Liver (tissue), 8 donors: ENCODE measurements at regions not wholly inside any gene's neighbourhood (a gene's known extent, or its start where the extent isn't known, plus 50 kb on each side); places are given as distances from the start of the nearest gene placed in this dataset.

ENCODE experiments used
- DNase-seq: peaks from one replicate; pipeline ENCODE4 v3.0.0-alpha.2; 2017; ENCODE audit warnings: low spot score
- H3K27ac ChIP-seq, 2 donors: one replicate each; pipeline ENCODE4 v1.7.0; 2013; ENCODE audit warnings: inconsistent platforms in 2 of 2, low read length in 2 of 2, control low read depth in 1 of 2, low read depth in 1 of 2, mild to moderate bottlenecking in 1 of 2
- H3K27me3 ChIP-seq, 4 donors: one replicate each; pipeline versions ENCODE4 v1.6.1 to v1.7.0; 2013; ENCODE audit warnings: low read length in 3 of 4, inconsistent platforms in 1 of 4, mild to moderate bottlenecking in 1 of 4, moderate library complexity in 1 of 4; ENCODE audit not compliant: control insufficient read depth in 4 of 4, insufficient read depth in 4 of 4
- H3K36me3 ChIP-seq, 4 donors: one replicate each; pipeline versions ENCODE4 v1.6.1 to v1.7.0; 2013; ENCODE audit warnings: low read length in 3 of 4, mild to moderate bottlenecking in 3 of 4, low read depth in 1 of 4, moderate library complexity in 1 of 4; ENCODE audit not compliant: control insufficient read depth in 4 of 4, insufficient read depth in 3 of 4
- H3K4me1 ChIP-seq, 4 donors: one replicate each; pipeline versions ENCODE4 v1.6.1 to v1.7.0; 2013; ENCODE audit warnings: low read length in 3 of 4, mild to moderate bottlenecking in 3 of 4, moderate library complexity in 1 of 4; ENCODE audit not compliant: control insufficient read depth in 4 of 4, insufficient read depth in 4 of 4
- H3K4me3 ChIP-seq, 3 donors: one replicate each; pipeline versions ENCODE4 v1.6.1 to v1.7.0; 2013; ENCODE audit warnings: low read length in 3 of 3, control low read depth in 1 of 3, low read depth in 1 of 3, mild to moderate bottlenecking in 1 of 3
- H3K9ac ChIP-seq, 2 donors: one replicate each; pipeline ENCODE4 v1.7.0; 2013; ENCODE audit warnings: low read length in 2 of 2, mild to moderate bottlenecking in 2 of 2, moderate library complexity in 2 of 2, control low read depth in 1 of 2, low read depth in 1 of 2
- H3K9me3 ChIP-seq, 4 donors: one replicate each; pipeline versions ENCODE4 v1.6.1 to v1.7.0; 2013; ENCODE audit warnings: low read length in 3 of 4; ENCODE audit not compliant: control insufficient read depth in 4 of 4
- EGR1 ChIP-seq, 2 donors: IDR thresholded peaks; 2 replicates each; pipeline ENCODE4 v1.6.1; 2016 to 2018; ENCODE audit warnings: antibody characterized with exemption in 2 of 2, low read depth in 2 of 2
- FOXA1 ChIP-seq: IDR thresholded peaks from 2 replicates; pipeline ENCODE4 v1.6.1; 2016; ENCODE audit warnings: antibody characterized with exemption
- FOXA2 ChIP-seq: IDR thresholded peaks from 2 replicates; pipeline ENCODE4 v1.6.1; 2016; ENCODE audit warnings: antibody characterized with exemption
- GABPA ChIP-seq, 2 donors: IDR thresholded peaks in 1 of 2; conservative IDR thresholded peaks in 1 of 2; 2 replicates each; pipeline ENCODE4 v1.6.1; 2016; ENCODE audit warnings: antibody characterized with exemption in 2 of 2, mild to moderate bottlenecking in 1 of 2, moderate library complexity in 1 of 2
- HNF4G ChIP-seq: IDR thresholded peaks from 2 replicates; pipeline ENCODE4 v1.6.1; 2016; ENCODE audit warnings: antibody characterized with exemption
- JUND ChIP-seq, 2 donors: IDR thresholded peaks; 2 replicates each; pipeline ENCODE4 v1.6.1; 2016; ENCODE audit warnings: antibody characterized with exemption in 2 of 2
- NR2F2 ChIP-seq: IDR thresholded peaks from 2 replicates; pipeline ENCODE4 v1.6.1; 2016; ENCODE audit warnings: antibody characterized with exemption
- RAD21 ChIP-seq, 2 donors: IDR thresholded peaks; 2 replicates each; pipeline ENCODE4 v1.6.1; 2016; ENCODE audit warnings: antibody characterized with exemption in 2 of 2, mild to moderate bottlenecking in 2 of 2
- RXRA ChIP-seq, 2 donors: IDR thresholded peaks; 2 replicates each; pipeline ENCODE4 v1.6.1; 2017 to 2018; ENCODE audit warnings: antibody characterized with exemption in 2 of 2, mild to moderate bottlenecking in 1 of 2
- TAF1 ChIP-seq: conservative IDR thresholded peaks from 2 replicates; pipeline ENCODE4 v1.6.1; 2016; ENCODE audit warnings: antibody characterized with exemption, mild to moderate bottlenecking
- YY1 ChIP-seq: IDR thresholded peaks from 2 replicates; pipeline ENCODE4 v1.6.1; 2016; ENCODE audit warnings: antibody characterized with exemption, mild to moderate bottlenecking
- WGBS: extraction: QIAGEN DNeasy Blood & Tissue Kit; methylation state at CpG from one replicate; pipeline ENCODE4 v1.1.7; 2013; 5-methylcytosine and 5-hydroxymethylcytosine counted together
- TF ChIP-seq, protein P1 (sequence below): IDR thresholded peaks from 2 replicates; pipeline ENCODE4 v1.6.1; 2016; ENCODE audit warnings: antibody characterized with exemption, mild to moderate bottlenecking
- TF ChIP-seq, protein P2 (sequence below): IDR thresholded peaks from 2 replicates; pipeline ENCODE4 v1.6.1; 2016; ENCODE audit warnings: antibody characterized with exemption
- TF ChIP-seq, protein P3 (sequence below): IDR thresholded peaks from 2 replicates; pipeline ENCODE4 v1.6.1; 2016; ENCODE audit warnings: antibody characterized with exemption
- TF ChIP-seq, protein P4 (sequence below): IDR thresholded peaks from 2 replicates; pipeline ENCODE4 v1.6.1; 2016; ENCODE audit warnings: antibody characterized with exemption
- TF ChIP-seq, protein P5 (sequence below): fragments of 150-350 bp; IDR thresholded peaks from 2 replicates; pipeline ENCODE4 v1.5.1; 2017; ENCODE audit warnings: improper control_type of control experiment, low read depth, low read length; ENCODE audit not compliant: missing input control
- donor health status: healthy.
- donor health status: healthy.
- donor health status: healthy.
- donor health status: healthy.
- donor health status: healthy.

DNA sequence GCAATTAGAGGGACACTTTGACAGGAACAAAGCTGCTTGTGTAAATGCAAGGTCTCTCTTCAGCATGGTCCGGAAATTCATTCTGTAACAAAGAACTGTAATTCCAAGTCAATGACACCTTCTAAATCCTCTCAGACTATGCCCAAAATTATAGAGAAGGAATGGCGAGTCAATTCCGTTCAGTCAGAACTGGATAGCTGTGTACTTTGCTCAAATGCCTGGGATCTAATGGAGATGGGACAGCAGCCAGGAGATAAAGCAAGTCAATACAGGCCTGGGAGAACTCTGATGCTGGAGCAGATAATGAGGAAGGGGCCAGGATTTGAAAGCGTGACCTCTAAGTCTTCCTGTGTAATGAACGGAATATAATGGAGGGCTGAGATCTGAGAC is 96.4 kb upstream of the SPRY4 start (continued):
- TF ChIP-seq, protein P1, sequence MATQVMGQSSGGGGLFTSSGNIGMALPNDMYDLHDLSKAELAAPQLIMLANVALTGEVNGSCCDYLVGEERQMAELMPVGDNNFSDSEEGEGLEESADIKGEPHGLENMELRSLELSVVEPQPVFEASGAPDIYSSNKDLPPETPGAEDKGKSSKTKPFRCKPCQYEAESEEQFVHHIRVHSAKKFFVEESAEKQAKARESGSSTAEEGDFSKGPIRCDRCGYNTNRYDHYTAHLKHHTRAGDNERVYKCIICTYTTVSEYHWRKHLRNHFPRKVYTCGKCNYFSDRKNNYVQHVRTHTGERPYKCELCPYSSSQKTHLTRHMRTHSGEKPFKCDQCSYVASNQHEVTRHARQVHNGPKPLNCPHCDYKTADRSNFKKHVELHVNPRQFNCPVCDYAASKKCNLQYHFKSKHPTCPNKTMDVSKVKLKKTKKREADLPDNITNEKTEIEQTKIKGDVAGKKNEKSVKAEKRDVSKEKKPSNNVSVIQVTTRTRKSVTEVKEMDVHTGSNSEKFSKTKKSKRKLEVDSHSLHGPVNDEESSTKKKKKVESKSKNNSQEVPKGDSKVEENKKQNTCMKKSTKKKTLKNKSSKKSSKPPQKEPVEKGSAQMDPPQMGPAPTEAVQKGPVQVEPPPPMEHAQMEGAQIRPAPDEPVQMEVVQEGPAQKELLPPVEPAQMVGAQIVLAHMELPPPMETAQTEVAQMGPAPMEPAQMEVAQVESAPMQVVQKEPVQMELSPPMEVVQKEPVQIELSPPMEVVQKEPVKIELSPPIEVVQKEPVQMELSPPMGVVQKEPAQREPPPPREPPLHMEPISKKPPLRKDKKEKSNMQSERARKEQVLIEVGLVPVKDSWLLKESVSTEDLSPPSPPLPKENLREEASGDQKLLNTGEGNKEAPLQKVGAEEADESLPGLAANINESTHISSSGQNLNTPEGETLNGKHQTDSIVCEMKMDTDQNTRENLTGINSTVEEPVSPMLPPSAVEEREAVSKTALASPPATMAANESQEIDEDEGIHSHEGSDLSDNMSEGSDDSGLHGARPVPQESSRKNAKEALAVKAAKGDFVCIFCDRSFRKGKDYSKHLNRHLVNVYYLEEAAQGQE, result peak; percentile 76
- no peak for TF ChIP-seq EGR1 (IDR thresholded peaks at IDR 0.05; ENCODE audit: low read depth in 2 of 2)
- TF ChIP-seq RXRA (IDR thresholded peaks at IDR 0.05), result peak in 1 of 2 donors; percentile 22
- TF ChIP-seq FOXA2, result peak; percentile 72
- TF ChIP-seq JUND (IDR thresholded peaks at IDR 0.05), result no peak
- no peak for TF ChIP-seq TAF1
- no peak for TF ChIP-seq HNF4G
- peak; percentile 28 to 43 for TF ChIP-seq RAD21 (IDR thresholded peaks at IDR 0.05)
- no peak for TF ChIP-seq NR2F2
- no peak for TF ChIP-seq GABPA (IDR thresholded peaks at IDR 0.05 in 1 of 2, conservative IDR thresholded peaks at IDR 0.05 in 1 of 2)
- peak; percentile 33 for TF ChIP-seq YY1

DNA sequence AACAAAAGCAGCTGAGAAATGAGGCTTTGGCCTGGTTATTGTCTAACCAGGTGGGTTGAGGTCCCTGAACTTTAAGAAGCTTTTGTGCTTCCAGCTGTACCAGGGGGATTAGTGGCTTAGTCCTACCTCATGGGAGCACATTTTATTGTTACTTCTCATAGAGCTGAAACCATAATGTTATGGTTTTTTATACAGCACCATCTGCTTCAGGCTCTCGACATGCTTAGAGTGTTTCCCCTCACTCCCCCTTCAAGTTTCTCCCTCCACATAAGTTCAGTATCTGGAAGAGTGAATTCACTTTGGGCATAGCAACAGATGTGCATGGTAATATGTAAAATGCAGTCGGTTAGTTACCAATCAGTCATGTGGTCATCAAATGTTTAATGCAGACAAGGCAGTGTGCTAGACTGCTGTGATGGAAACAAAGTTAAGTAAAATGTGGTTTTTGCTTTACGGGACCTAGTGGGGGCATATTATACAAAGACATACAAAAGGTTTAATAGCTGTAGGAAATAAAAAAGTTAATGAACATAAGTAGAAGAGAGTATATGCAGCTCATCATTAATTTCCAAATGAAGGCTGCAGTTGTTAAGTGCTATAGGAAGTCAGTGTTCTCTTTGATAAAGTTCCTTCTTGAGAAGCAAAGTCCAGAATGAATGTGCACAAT is 95.9 kb upstream of the SPRY4 start:
- peaks cover 0 to 8% (median 5%) of the 10 kb centered on the region in 4 donors for H3K4me1 ChIP-seq
- no peak overlapping the region for H3K4me3 ChIP-seq
- no peak overlapping the region for H3K9ac ChIP-seq
- 79% methylated on average over 3 of the region's 3 CpGs for WGBS
- DNase-seq, result no peak
- H3K36me3 ChIP-seq, result no peaks in the 10 kb centered on the region
- no peak overlapping the region for H3K27ac ChIP-seq
- H3K9me3 ChIP-seq, result no peaks in the 10 kb centered on the region
- no peaks in the 10 kb centered on the region for H3K27me3 ChIP-seq
- TF ChIP-seq FOXA1 (no peak), HNF4G (no peak), YY1 (no peak), RAD21 (IDR thresholded peaks at IDR 0.05) (no peak), FOXA2 (no peak), TAF1 (no peak), JUND (IDR thresholded peaks at IDR 0.05) (no peak), RXRA (IDR thresholded peaks at IDR 0.05) (no peak), GABPA (IDR thresholded peaks at IDR 0.05 in 1 of 2, conservative IDR thresholded peaks at IDR 0.05 in 1 of 2) (no peak), EGR1 (IDR thresholded peaks at IDR 0.05; ENCODE audit: low read depth in 2 of 2) (no peak)
- TF ChIP-seq, protein P1, result no peak
- TF ChIP-seq, protein P2, sequence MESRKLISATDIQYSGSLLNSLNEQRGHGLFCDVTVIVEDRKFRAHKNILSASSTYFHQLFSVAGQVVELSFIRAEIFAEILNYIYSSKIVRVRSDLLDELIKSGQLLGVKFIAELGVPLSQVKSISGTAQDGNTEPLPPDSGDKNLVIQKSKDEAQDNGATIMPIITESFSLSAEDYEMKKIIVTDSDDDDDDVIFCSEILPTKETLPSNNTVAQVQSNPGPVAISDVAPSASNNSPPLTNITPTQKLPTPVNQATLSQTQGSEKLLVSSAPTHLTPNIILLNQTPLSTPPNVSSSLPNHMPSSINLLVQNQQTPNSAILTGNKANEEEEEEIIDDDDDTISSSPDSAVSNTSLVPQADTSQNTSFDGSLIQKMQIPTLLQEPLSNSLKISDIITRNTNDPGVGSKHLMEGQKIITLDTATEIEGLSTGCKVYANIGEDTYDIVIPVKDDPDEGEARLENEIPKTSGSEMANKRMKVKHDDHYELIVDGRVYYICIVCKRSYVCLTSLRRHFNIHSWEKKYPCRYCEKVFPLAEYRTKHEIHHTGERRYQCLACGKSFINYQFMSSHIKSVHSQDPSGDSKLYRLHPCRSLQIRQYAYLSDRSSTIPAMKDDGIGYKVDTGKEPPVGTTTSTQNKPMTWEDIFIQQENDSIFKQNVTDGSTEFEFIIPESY, result no peak
- TF ChIP-seq, protein P3, sequence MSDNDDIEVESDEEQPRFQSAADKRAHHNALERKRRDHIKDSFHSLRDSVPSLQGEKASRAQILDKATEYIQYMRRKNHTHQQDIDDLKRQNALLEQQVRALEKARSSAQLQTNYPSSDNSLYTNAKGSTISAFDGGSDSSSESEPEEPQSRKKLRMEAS, result no peak
- TF ChIP-seq, protein P4, sequence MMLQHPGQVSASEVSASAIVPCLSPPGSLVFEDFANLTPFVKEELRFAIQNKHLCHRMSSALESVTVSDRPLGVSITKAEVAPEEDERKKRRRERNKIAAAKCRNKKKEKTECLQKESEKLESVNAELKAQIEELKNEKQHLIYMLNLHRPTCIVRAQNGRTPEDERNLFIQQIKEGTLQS, result no peak
- TF ChIP-seq, protein P5, sequence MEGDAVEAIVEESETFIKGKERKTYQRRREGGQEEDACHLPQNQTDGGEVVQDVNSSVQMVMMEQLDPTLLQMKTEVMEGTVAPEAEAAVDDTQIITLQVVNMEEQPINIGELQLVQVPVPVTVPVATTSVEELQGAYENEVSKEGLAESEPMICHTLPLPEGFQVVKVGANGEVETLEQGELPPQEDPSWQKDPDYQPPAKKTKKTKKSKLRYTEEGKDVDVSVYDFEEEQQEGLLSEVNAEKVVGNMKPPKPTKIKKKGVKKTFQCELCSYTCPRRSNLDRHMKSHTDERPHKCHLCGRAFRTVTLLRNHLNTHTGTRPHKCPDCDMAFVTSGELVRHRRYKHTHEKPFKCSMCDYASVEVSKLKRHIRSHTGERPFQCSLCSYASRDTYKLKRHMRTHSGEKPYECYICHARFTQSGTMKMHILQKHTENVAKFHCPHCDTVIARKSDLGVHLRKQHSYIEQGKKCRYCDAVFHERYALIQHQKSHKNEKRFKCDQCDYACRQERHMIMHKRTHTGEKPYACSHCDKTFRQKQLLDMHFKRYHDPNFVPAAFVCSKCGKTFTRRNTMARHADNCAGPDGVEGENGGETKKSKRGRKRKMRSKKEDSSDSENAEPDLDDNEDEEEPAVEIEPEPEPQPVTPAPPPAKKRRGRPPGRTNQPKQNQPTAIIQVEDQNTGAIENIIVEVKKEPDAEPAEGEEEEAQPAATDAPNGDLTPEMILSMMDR, result no peak
